M059J (cell line): ENCODE measurements at regions not wholly inside any gene's neighbourhood (a gene's known extent, or its start where the extent isn't known, plus 50 kb on each side); places are given as distances from the start of the nearest gene placed in this dataset.
"Not testable (repeated sequence)": the region's sequence is repeated elsewhere in the genome, so short reads cannot be mapped to it uniquely, and the experiment has no call there.

Source experiments
- DNase-seq: peaks from one replicate; pipeline ENCODE4 v3.0.0-alpha.2; 2012; ENCODE audit warnings: low read depth

GRCh38 chr1:219085082-219085481 lies 88.6 kb upstream of the LYPLAL1 start:
- peak; percentile 77 for DNase-seq

GRCh38 chr1:219085988-219086387 lies 87.7 kb upstream of the LYPLAL1 start:
- peak; percentile 48 for DNase-seq

DNA sequence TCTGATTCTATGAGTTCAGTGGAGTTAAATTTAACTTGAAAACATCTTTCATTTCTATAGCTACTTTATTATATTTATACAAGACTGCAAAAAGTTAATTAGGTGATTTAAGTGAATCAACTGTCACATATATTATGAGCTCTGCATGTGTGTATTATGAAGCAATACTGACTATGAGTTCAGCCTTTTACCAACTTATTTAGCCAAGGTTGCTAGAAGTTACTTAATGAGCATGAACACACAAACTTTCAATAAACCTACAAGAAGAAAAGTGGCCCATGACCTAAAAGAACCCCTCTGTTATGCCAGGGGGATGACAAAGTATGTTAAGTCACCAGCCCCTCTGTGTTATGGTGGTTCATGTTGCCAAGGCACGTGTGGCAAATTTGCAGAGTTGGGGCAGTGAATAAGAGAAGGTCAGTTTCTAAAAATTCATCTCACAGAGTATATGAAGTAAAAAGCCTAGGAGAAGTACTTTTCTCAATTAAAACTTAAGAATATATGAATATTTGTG lies 86.7 kb upstream of the LYPLAL1 start:
- DNase-seq: no peak

DNA sequence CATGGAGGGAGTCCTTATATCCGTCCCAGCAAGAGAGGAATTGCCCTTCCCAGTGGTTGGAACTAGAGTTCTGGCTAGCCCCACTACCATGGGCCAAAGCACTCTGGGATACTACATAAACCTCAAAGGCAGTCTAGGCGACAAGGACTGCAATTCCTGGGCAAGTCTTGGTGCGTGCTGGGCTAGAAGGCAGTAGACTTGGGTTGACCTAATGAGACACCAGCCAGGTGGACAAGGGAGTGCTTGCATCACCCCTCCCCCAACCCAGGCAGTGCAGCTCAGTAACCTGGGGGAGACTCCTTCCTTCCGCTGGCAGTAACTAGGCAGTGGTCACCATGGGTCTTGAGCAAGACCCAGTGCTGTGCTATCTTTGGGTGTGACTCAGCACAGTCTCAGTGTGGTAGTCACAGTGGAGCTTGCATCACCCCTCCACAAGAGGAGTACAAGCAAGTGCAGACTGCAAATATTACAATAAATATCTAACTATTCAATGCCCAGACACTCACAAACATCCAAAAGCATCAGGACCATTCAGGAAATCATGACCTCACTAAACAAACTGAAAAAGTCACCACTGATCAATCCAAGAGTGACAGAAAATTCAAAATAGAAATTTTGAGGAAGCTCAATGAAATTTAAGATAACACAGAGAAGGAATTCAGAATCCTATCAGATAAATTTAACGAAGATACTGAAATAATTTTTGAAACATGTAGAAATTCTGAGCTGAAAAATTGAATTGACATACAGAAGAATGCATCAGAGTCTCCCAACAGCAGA lies 84.7 kb upstream of the LYPLAL1 start:
- peak; percentile 91 for DNase-seq

GRCh38 chr1:219090607-219091006 lies 83.1 kb upstream of the LYPLAL1 start:
- DNase-seq: no peak

DNA sequence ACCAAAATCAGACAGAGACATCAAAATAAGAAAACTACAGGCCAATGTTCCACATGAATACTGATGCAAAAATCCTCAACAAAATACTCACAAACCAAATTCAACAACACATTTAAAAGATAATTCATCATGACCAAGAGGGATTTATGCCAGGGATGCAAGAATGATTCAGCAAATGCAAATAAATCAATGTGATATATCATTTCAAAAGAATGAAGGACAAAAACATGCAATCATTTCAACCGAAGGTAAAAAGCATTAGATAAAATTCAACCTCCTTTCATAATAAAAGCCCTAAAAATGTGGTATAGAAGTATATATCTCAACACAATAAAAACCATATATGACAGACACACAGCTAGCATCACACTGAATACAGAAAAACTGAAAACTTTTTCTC lies 81.5 kb upstream of the LYPLAL1 start:
- DNase-seq: peak; percentile 56

GRCh38 chr1:219099307-219099706 lies 74.4 kb upstream of the LYPLAL1 start:
- no peak for DNase-seq

DNA sequence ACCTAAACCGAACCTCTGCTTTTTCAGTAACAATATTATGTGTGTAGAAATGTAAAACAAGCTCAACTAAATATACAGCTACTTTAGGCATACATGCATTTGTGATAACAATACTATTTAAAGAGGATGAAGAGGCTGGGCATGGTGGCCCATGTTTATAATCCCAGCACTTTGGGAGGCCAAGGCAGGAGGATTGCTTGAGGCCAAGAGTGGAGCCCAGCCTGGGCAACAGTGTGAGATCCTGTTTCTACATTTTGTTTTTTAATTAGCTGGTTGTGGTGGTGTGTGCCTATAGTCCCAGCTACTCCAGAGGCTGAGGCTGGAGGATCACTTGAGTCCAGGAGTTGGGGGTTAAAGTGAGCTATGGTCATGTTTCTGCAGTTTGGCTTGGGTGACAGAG lies 73.6 kb upstream of the LYPLAL1 start:
- no peak for DNase-seq

DNA sequence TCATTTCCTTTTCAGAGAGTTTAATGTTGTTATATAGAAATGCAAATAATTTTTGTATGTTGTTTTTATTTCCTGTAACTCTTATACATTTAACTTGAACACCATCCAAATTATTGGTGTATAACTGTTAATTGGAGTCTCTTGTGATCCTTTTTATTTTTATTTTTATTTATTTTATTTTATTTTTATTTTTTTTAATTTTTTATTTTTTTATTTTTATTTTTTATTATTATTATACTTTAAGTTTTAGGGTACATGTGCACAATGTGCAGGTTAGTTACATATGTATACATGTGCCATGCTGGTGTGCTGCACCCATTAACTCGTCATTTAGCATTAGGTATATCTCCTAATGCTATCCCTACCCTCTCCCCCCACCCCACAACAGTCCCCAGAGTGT lies 71.2 kb upstream of the LYPLAL1 start:
- DNase-seq: not testable (repeated sequence)

- DNase-seq: no peak
Measured at GRCh38 chr1:219105893-219106292, 67.8 kb upstream of the LYPLAL1 start.

GRCh38 chr1:219109424-219110018 lies 64.2 kb upstream of the LYPLAL1 start:
- DNase-seq: no peak

DNA sequence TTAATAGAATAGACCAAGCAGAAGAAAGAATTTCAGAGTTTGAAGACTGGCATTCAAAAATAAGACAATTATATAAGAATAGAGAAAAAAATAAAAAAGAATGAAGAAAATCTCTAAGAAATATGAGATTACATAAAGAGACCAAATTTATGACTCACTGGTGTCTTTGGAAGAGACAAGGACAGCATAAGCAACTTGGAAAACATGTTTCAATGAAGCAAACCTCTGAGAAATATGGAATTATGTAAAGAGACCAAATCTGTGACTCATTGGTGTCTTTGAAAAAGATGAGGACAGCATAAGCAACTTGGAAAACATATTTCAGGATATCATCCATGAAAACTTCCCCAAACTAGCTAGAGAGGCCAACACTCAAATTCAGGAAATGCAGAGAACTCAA lies 60.4 kb upstream of the LYPLAL1 start:
- DNase-seq: no peak

DNA sequence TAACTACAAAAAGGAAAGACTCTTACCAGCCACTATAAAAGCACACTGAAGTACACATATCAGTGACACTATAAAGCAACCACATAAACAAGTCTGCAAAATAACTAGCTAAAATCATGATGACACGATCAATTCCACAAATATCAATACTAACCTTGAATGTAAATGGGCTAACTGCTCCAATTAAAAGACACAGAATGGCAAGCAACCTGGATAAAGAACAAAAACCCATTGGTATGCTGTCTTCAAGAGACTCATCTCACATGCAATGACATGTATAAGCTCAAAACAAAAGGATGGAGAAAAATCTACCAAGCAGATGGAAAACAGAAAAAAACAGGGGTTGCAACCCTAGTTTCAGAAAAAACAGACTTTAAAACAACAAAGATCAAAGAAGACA lies 59.7 kb upstream of the LYPLAL1 start:
- no peak for DNase-seq

- no peak for DNase-seq
Measured at GRCh38 chr1:219119839-219120238, 53.8 kb upstream of the LYPLAL1 start.

DNA sequence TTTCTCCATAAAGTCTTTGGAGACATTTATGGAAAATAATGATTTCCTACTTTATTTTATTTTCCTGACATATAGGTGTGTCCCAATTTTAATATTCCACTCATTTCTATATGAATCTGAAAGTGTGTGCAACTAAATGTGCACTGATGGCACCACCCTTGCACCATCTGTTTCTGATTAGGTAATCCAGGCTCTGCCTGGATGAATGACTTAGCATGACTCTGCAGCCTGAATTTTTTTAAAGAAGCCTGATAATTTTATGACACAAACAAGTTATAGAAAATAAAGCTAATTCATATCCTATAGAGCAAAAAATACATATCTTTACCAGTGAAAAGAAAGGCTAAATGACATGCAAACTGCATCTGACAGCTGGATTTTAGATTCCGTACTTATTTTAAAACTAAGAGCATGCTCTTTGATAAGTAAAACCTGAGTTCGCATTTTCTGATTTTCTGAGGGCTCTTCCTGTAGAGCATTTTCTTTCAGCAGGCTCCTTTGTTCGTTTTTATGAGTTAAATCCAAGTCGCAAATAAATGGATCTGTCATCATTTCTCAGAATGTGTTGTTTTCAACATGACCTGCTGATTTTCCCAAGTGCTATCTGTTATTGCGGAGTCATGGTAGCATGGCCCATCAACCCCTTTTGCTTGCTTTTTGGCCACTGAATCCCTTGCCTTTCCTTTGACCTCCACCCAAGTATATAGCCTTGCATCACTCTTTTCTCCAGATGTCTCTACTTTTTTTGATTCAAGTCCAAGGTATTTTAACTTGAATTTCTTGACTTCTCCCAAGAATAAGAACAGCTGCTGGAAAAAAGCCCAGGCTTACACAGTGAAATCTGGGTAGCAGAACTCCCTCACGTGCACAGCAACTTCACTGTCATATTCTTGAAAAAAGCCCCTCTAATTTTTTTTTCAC lies 52.8 kb upstream of the LYPLAL1 start:
- DNase-seq: peak; percentile 13

DNA sequence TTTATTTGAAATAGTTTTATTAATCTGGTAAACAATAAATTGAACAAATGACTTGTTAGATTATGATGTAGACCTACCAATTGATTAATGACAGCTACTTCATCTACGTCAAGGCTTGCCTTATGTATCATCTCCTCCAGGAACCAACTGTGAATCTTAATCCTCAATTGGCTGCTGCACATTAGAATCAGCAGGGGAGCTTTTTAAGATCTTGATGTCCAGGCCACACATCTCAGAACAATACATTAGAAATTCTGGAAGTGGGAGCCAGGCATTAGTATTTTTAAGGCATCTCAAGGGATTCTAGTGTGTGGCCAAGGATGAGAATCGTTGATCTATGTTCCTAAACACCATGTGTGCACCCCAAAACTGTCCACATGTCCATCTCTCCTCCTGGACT lies 52.0 kb upstream of the LYPLAL1 start:
- no peak for DNase-seq

GRCh38 chr1:219123036-219123435 lies 50.6 kb upstream of the LYPLAL1 start:
- no peak for DNase-seq
